Vagina (tissue), 2 donors: ENCODE measurements at regions not wholly inside any gene's neighbourhood (a gene's known extent, or its start where the extent isn't known, plus 50 kb on each side); places are given as distances from the start of the nearest gene placed in this dataset.

ENCODE experiments used
- POLR2A ChIP-seq, 2 donors: fragments of 450-650 bp; IDR thresholded peaks; one replicate each; pipeline ENCODE4 v1.6.1; 2017; ENCODE audit warnings: antibody characterized with exemption in 2 of 2, mild to moderate bottlenecking in 2 of 2, moderate library complexity in 2 of 2
- POLR2AphosphoS5 ChIP-seq, 2 donors: sonication (generic); formaldehyde crosslinking; IDR thresholded peaks; one replicate each; pipeline ENCODE4 v1.9.0; 2017; ENCODE audit warnings: antibody characterized with exemption in 2 of 2, mild to moderate bottlenecking in 2 of 2, low read depth in 1 of 2; ENCODE audit not compliant: insufficient read depth in 1 of 2
- TF ChIP-seq, protein P1 (sequence below), 3 experiments: fragments of 450-650 bp in 2 of 3; fragments of 200-600 bp in 1 of 3; sonication (generic) in 1 of 3; IDR thresholded peaks; one replicate each; pipeline ENCODE4 v1.5.1; 2017 to 2019; ENCODE audit warnings: antibody characterized with exemption in 3 of 3, mild to moderate bottlenecking in 2 of 3, moderate library complexity in 2 of 3

DNA sequence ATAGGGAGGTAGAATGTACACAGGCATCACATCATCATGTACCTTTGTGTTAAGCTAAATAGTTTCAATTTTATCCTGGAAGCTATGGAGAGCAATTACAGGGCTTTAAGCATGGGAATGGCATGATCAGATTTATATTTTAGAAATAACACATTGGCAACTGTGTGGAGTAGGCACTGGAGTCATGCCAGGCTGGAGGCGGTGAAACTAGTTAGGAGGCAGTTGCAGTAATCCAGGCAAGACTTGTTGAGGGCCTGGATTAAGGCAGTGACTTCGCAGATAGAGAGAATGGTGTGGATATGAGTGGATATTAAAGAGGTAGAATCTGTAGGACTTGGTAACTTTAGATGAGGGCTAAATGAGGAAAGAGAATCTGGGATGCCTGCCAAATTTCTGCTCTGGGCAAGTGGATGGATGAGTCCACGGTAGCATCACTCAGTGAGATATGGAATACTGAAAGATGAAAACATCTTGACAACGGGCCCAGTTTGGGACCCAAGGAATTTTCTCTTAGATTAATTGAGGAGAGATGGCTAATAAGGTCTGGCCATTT lies 506.2 kb downstream of the FGF9 start:
- TF ChIP-seq, protein P1, sequence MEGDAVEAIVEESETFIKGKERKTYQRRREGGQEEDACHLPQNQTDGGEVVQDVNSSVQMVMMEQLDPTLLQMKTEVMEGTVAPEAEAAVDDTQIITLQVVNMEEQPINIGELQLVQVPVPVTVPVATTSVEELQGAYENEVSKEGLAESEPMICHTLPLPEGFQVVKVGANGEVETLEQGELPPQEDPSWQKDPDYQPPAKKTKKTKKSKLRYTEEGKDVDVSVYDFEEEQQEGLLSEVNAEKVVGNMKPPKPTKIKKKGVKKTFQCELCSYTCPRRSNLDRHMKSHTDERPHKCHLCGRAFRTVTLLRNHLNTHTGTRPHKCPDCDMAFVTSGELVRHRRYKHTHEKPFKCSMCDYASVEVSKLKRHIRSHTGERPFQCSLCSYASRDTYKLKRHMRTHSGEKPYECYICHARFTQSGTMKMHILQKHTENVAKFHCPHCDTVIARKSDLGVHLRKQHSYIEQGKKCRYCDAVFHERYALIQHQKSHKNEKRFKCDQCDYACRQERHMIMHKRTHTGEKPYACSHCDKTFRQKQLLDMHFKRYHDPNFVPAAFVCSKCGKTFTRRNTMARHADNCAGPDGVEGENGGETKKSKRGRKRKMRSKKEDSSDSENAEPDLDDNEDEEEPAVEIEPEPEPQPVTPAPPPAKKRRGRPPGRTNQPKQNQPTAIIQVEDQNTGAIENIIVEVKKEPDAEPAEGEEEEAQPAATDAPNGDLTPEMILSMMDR (IDR thresholded peaks at IDR 0.05): no peak
- TF ChIP-seq POLR2A (IDR thresholded peaks at IDR 0.05) (no peak), POLR2AphosphoS5 (IDR thresholded peaks at IDR 0.05; ENCODE audit: insufficient read depth in 1 of 2, low read depth in 1 of 2) (no peak)
